Right atrium auricular region (tissue), 2 donors: ENCODE measurements at regions not wholly inside any gene's neighbourhood (a gene's known extent, or its start where the extent isn't known, plus 50 kb on each side); places are given as distances from the start of the nearest gene placed in this dataset.

Source experiments
- DNase-seq: peaks from one replicate; pipeline ENCODE4 v3.0.0-alpha.2; 2019; ENCODE audit warnings: low spot score
- H3K27ac ChIP-seq, 2 donors: fragments of 200-600 bp; sonication (generic); 1 replicate in 1 of 2; 2 replicates in 1 of 2; pipeline ENCODE4 v1.5.1; 2016 to 2019
- H3K27me3 ChIP-seq, 2 donors: fragments of 200-600 bp; sonication (generic); one replicate each; pipeline versions ENCODE4 v1.5.1 to v1.6.0; 2017 to 2019
- H3K36me3 ChIP-seq: fragments of 200-600 bp; sonication (generic); one replicate; pipeline ENCODE4 v1.5.1; 2016
- H3K4me1 ChIP-seq, 2 donors: fragments of 200-600 bp; sonication (generic); one replicate each; pipeline versions ENCODE4 v1.5.1 to v1.6.0; 2017 to 2019
- H3K4me3 ChIP-seq, 2 donors: fragments of 200-600 bp; sonication (generic); 1 replicate in 1 of 2; 2 replicates in 1 of 2; pipeline ENCODE4 v1.5.1; 2017 to 2019; ENCODE audit warnings: mild to moderate bottlenecking in 1 of 2, moderate library complexity in 1 of 2
- H3K9me3 ChIP-seq, 2 donors: fragments of 200-600 bp; sonication (generic); one replicate each; pipeline ENCODE4 v1.5.1; 2019
- CTCF ChIP-seq, 2 donors: fragments of 200-600 bp; sonication (generic); IDR thresholded peaks; one replicate each; pipeline ENCODE4 v1.5.1; 2019; ENCODE audit warnings: antibody characterized with exemption in 2 of 2

GRCh38 chr4:91965166-91965565 lies 338.6 kb upstream of the GRID2 start:
- no peaks in the 10 kb centered on the region for H3K27me3 ChIP-seq
- no peak overlapping the region for H3K27ac ChIP-seq
- no peaks in the 10 kb centered on the region for H3K4me1 ChIP-seq
- H3K4me3 ChIP-seq = no peak overlapping the region
- no peaks in the 10 kb centered on the region for H3K36me3 ChIP-seq
- TF ChIP-seq CTCF (IDR thresholded peaks at IDR 0.05) = no peak
- no peak for DNase-seq
- no peaks in the 10 kb centered on the region for H3K9me3 ChIP-seq

- no peak overlapping the region for H3K4me3 ChIP-seq
- no peaks in the 10 kb centered on the region for H3K9me3 ChIP-seq
- no peak overlapping the region for H3K27ac ChIP-seq
- H3K27me3 ChIP-seq = no peaks in the 10 kb centered on the region
- no peak for TF ChIP-seq CTCF (IDR thresholded peaks at IDR 0.05)
- DNase-seq = no peak
- no peaks in the 10 kb centered on the region for H3K36me3 ChIP-seq
- H3K4me1 ChIP-seq = no peaks in the 10 kb centered on the region
These were observed 330.1 kb upstream of the GRID2 start for GRCh38 chr4:91973479-91974153.

- Histone ChIP-seq H3K36me3 (no peaks in the 10 kb centered on the region), H3K9me3 (no peaks in the 10 kb centered on the region), H3K27me3 (no peaks in the 10 kb centered on the region), H3K27ac (no peak overlapping the region), H3K4me3 (no peak overlapping the region), H3K4me1 (no peaks in the 10 kb centered on the region)
- no peak for TF ChIP-seq CTCF (IDR thresholded peaks at IDR 0.05)
- DNase-seq = no peak
These were observed 319.3 kb upstream of the GRID2 start for GRCh38 chr4:91984466-91984865.

- H3K27ac ChIP-seq = no peak overlapping the region
- H3K27me3 ChIP-seq = no peaks in the 10 kb centered on the region
- no peak for DNase-seq
- H3K4me1 ChIP-seq = no peaks in the 10 kb centered on the region
- H3K9me3 ChIP-seq = no peaks in the 10 kb centered on the region
- no peak overlapping the region for H3K4me3 ChIP-seq
- no peaks in the 10 kb centered on the region for H3K36me3 ChIP-seq
- no peak for TF ChIP-seq CTCF (IDR thresholded peaks at IDR 0.05)
These were observed 313.9 kb upstream of the GRID2 start for GRCh38 chr4:91989914-91990313.

GRCh38 chr4:91990726-91991125 lies 313.0 kb upstream of the GRID2 start:
- DNase-seq = no peak
- no peaks in the 10 kb centered on the region for H3K27me3 ChIP-seq
- no peaks in the 10 kb centered on the region for H3K9me3 ChIP-seq
- no peaks in the 10 kb centered on the region for H3K4me1 ChIP-seq
- H3K36me3 ChIP-seq = no peaks in the 10 kb centered on the region
- H3K27ac ChIP-seq = no peak overlapping the region
- no peak overlapping the region for H3K4me3 ChIP-seq
- TF ChIP-seq CTCF (IDR thresholded peaks at IDR 0.05) = no peak

GRCh38 chr4:91997045-91997444 lies 306.7 kb upstream of the GRID2 start:
- Histone ChIP-seq H3K9me3 (no peaks in the 10 kb centered on the region), H3K4me3 (no peak overlapping the region), H3K27me3 (no peaks in the 10 kb centered on the region), H3K36me3 (no peaks in the 10 kb centered on the region), H3K27ac (no peak overlapping the region), H3K4me1 (no peaks in the 10 kb centered on the region)
- no peak for DNase-seq
- no peak for TF ChIP-seq CTCF (IDR thresholded peaks at IDR 0.05)
